NT2/D1 (cell line): ENCODE measurements at regions not wholly inside any gene's neighbourhood (a gene's known extent, or its start where the extent isn't known, plus 50 kb on each side); places are given as distances from the start of the nearest gene placed in this dataset.

Experiments
- DNase-seq: peaks from one replicate; pipeline ENCODE4 v3.0.0-alpha.2; 2011; ENCODE audit warnings: low read depth, low spot score
- H3K27me3 ChIP-seq: 2 replicates; pipeline ENCODE4 v1.6.0; 2011; ENCODE audit warnings: mild to moderate bottlenecking; ENCODE audit not compliant: insufficient read length, insufficient read depth
- H3K36me3 ChIP-seq: 2 replicates; pipeline ENCODE4 v1.6.1; 2011; ENCODE audit warnings: mild to moderate bottlenecking, low read length, mixed read lengths; ENCODE audit not compliant: insufficient read depth, insufficient read length
- H3K4me1 ChIP-seq: 2 replicates; pipeline ENCODE4 v1.5.1; 2011; ENCODE audit not compliant: insufficient read depth, insufficient read length
- H3K4me3 ChIP-seq: 2 replicates; pipeline ENCODE4 v1.5.1; 2011; ENCODE audit warnings: low read depth; ENCODE audit not compliant: insufficient read length
- H3K9ac ChIP-seq: 2 replicates; pipeline ENCODE4 v1.6.0; 2011; ENCODE audit warnings: low read depth; ENCODE audit not compliant: insufficient read length
- H3K9me3 ChIP-seq: 2 replicates; pipeline ENCODE4 v1.5.1; 2011; ENCODE audit warnings: mild to moderate bottlenecking, low read length; ENCODE audit not compliant: insufficient read depth
- SUZ12 ChIP-seq: IDR thresholded peaks from 2 replicates; pipeline ENCODE4 v1.6.1; 2011; ENCODE audit not compliant: insufficient read length, insufficient read depth; ENCODE audit errors: extremely low read depth
- YY1 ChIP-seq: IDR thresholded peaks from 2 replicates; pipeline ENCODE4 v1.6.1; 2011; ENCODE audit not compliant: insufficient read length, insufficient read depth
- ZNF274 ChIP-seq: IDR thresholded peaks from 2 replicates; pipeline ENCODE4 v1.6.1; 2011; ENCODE audit warnings: mild to moderate bottlenecking, low read depth, low read length

DNA sequence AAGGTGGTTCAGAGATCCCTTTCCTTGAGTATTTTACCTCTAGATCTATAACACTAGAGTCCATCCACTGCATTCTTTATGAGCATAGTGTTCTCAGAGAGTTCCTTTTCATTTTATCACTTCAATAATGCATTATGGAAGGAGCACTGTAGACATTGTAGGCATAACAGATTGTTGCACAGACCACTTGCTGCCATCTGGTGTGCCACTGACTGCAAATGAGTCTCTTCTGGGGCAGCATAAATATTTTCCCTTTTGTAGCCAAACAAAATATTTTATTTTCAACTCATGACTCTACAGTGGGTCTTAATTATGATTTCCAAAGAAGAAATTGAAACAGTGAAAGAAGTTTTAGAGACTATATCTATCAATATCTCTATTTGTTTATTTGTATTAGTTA lies 290.4 kb downstream of the OLFM3 start:
- Histone ChIP-seq H3K36me3 (no peaks in the 10 kb centered on the region), H3K9ac (no peak overlapping the region), H3K4me3 (no peak overlapping the region), H3K4me1 (no peaks in the 10 kb centered on the region), H3K9me3 (no peaks in the 10 kb centered on the region), H3K27me3 (no peaks in the 10 kb centered on the region)
- no peak for TF ChIP-seq SUZ12
- DNase-seq = no peak

DNA sequence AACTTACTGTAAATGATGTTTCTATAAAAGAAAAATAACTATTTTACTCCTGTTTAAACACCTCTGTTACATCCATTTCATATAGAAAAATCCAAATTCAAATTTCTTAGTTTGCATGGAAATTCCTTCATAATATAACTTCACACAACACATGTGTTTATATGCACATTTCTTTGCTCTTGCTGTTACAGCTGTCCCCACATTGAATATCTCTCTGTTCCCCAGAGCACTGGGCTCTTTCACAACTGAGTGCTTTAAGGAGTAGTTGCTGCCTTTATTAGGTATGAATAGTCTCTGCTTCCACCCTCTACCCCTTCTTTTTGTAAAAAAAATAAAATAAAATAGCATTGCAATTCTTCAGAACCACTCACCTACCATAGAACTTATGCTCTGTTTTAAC lies 287.0 kb downstream of the OLFM3 start:
- H3K9me3 ChIP-seq = no peaks in the 10 kb centered on the region
- no peaks in the 10 kb centered on the region for H3K4me1 ChIP-seq

DNA sequence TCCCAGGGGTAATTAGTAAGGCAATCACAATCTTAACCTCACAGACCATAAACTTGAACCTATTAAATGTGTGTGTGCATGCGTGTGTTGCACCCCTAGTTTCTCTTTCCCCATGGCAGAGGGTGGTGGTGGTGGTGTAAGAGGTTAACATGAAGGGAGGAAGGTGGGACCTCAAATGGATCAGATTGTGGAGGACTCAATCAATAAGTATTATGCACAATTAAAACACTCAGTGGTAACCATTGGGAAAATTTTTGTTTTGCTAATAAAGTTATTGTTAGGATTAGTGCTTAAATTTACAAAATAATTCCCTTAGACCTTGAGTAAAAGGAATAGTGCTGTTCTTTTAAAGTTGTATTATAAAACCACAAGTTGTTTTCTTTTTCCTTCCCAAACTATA lies 283.0 kb downstream of the OLFM3 start:
- no peak for DNase-seq
- H3K9ac ChIP-seq = no peak overlapping the region
- H3K36me3 ChIP-seq = no peaks in the 10 kb centered on the region
- no peaks in the 10 kb centered on the region for H3K4me1 ChIP-seq
- no peak for TF ChIP-seq SUZ12
- no peak for TF ChIP-seq ZNF274
- no peak for TF ChIP-seq YY1
- no peaks in the 10 kb centered on the region for H3K9me3 ChIP-seq
- no peak overlapping the region for H3K4me3 ChIP-seq
- H3K27me3 ChIP-seq = no peaks in the 10 kb centered on the region

More for the DNA sequence above, 287.0 kb downstream of the OLFM3 start:
- TF ChIP-seq YY1 (no peak), ZNF274 (no peak), SUZ12 (no peak)
- no peak for DNase-seq
- Histone ChIP-seq H3K27me3 (no peaks in the 10 kb centered on the region), H3K4me3 (no peak overlapping the region), H3K9ac (no peak overlapping the region), H3K36me3 (no peaks in the 10 kb centered on the region)

DNA sequence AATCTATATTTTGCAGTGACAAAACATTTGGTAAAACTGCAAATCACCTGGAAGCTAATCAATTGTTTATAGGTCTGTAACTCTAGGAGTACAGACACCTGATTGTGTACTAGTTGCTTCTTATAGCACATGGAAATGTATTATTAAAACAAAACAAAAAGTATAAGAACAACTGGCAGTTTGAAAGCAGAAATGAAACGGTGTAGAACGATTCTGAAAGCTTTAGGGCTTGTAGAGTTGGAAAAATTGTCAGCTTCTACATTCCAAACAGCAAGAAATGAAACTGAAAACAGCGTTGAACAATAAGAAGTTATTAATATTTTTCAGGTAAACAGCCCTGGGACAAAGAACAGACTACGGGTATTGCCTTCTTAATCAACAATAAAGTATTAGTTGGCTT lies 273.3 kb downstream of the OLFM3 start:
- TF ChIP-seq SUZ12 = no peak
- TF ChIP-seq ZNF274 = no peak
- no peak for TF ChIP-seq YY1
- no peak overlapping the region for H3K9ac ChIP-seq
- no peak for DNase-seq
- no peaks in the 10 kb centered on the region for H3K27me3 ChIP-seq
- no peaks in the 10 kb centered on the region for H3K4me1 ChIP-seq
- no peaks in the 10 kb centered on the region for H3K36me3 ChIP-seq
- H3K4me3 ChIP-seq = no peak overlapping the region
- H3K9me3 ChIP-seq = no peaks in the 10 kb centered on the region

DNA sequence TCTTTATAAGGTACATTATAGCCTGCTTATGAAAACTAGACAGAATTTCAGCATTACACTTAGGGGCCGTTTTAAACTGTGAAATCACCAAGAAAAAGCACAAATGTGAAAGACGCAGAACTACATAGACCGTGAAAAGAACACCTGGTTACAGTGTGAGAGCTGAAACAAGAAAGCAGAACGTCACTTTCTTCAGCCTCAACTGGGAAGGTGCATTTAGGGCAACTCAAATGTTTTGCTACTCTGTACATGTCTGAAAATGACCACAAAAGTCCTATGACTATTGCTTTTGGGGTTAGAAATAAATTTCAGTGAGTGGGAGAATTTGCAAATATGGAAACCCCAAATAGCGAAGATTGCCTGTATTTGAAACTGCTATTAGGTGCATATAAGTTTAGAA lies 268.7 kb downstream of the OLFM3 start:
- Histone ChIP-seq H3K27me3 (no peaks in the 10 kb centered on the region), H3K9me3 (no peaks in the 10 kb centered on the region), H3K9ac (no peak overlapping the region), H3K4me3 (no peak overlapping the region), H3K4me1 (no peaks in the 10 kb centered on the region), H3K36me3 (no peaks in the 10 kb centered on the region)
- TF ChIP-seq SUZ12 = no peak
- TF ChIP-seq YY1 = no peak
- TF ChIP-seq ZNF274 = no peak
- DNase-seq = no peak

DNA sequence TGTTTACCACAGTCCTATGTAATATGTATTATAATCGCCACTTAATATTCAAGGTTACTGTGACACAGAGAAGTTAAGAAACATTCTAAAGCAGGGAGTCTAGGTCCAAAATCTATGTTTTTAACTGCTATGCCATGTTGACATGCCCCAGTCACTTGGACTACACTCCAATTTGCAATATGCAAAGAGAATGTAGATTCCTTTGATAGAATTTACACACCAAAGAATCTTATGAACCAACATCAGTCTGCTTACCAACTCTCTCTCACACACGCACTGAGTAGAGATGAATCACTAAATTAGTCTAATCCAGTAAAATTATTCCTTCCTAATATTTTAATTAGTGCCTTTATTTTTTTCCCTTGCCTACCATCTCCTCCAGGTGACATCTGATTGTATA lies 266.2 kb downstream of the OLFM3 start:
- Histone ChIP-seq H3K27me3 (no peaks in the 10 kb centered on the region), H3K4me3 (no peak overlapping the region), H3K36me3 (no peaks in the 10 kb centered on the region), H3K4me1 (no peaks in the 10 kb centered on the region), H3K9me3 (no peaks in the 10 kb centered on the region), H3K9ac (no peak overlapping the region)
- DNase-seq = no peak
- no peak for TF ChIP-seq SUZ12
- TF ChIP-seq YY1 = no peak
- no peak for TF ChIP-seq ZNF274

DNA sequence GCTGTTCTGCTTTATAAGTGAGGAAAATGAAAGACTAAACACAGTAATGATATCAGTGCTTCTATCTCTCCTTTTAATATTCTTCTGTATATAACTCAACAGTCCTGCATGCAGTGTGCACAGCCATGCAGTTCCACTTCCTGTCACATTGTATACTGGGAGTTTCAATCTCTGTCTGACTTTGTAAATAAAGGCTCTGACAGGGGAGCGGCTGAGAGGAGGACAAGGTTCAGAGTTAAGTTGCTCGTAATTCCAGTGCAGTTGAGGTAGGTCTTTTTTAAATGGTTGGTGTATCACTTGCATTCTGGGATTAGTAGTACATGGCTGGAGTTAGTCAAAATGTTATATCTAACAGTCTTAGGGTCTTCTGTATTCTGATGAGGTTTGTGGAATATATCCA lies 264.5 kb downstream of the OLFM3 start:
- H3K36me3 ChIP-seq = no peaks in the 10 kb centered on the region
- DNase-seq = no peak
- no peaks in the 10 kb centered on the region for H3K4me1 ChIP-seq
- H3K9me3 ChIP-seq = no peaks in the 10 kb centered on the region
- no peaks in the 10 kb centered on the region for H3K27me3 ChIP-seq
- TF ChIP-seq ZNF274 (no peak), SUZ12 (no peak), YY1 (no peak)
- H3K9ac ChIP-seq = no peak overlapping the region
- H3K4me3 ChIP-seq = no peak overlapping the region

DNA sequence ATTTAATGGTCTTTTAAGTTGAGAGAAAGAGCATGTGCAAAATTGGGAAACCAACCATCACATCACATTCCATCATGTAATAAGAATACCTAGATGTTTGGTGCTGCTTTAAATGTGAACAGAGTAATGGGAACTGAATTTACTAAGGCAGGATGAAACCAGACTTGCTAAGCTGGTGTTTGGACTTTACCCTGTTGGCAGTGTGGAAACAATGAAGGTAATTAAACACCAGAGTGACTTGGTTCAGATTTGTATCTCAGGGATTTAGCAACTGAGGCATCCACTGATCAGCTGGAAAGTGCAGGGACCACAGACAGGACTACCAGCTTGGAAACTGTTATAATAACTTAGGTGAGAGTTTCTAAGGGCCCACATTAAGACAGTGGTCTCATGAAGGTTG lies 263.4 kb downstream of the OLFM3 start:
- Histone ChIP-seq H3K27me3 (no peaks in the 10 kb centered on the region), H3K36me3 (no peaks in the 10 kb centered on the region), H3K9ac (no peak overlapping the region), H3K9me3 (no peaks in the 10 kb centered on the region), H3K4me3 (no peak overlapping the region), H3K4me1 (no peaks in the 10 kb centered on the region)
- DNase-seq = no peak
- TF ChIP-seq SUZ12 (no peak), ZNF274 (no peak), YY1 (no peak)
